ENCODE measurements at regions not wholly inside any gene's neighbourhood (a gene's known extent, or its start where the extent isn't known, plus 50 kb on each side); places are given as distances from the start of the nearest gene placed in this dataset.
A peak's percentile ranks its signal among the peaks of the same experiment; 100 is the strongest.

- peak overlapping the region; percentile 38 for H3K27ac Mint-ChIP-seq
- H3K36me3 Mint-ChIP-seq: no peaks in the 10 kb centered on the region
- no peaks in the 10 kb centered on the region for H3K4me1 Mint-ChIP-seq (ENCODE audit: unreplicated experiment)
- TF ChIP-seq, protein P1, sequence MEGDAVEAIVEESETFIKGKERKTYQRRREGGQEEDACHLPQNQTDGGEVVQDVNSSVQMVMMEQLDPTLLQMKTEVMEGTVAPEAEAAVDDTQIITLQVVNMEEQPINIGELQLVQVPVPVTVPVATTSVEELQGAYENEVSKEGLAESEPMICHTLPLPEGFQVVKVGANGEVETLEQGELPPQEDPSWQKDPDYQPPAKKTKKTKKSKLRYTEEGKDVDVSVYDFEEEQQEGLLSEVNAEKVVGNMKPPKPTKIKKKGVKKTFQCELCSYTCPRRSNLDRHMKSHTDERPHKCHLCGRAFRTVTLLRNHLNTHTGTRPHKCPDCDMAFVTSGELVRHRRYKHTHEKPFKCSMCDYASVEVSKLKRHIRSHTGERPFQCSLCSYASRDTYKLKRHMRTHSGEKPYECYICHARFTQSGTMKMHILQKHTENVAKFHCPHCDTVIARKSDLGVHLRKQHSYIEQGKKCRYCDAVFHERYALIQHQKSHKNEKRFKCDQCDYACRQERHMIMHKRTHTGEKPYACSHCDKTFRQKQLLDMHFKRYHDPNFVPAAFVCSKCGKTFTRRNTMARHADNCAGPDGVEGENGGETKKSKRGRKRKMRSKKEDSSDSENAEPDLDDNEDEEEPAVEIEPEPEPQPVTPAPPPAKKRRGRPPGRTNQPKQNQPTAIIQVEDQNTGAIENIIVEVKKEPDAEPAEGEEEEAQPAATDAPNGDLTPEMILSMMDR (conservative IDR thresholded peaks at IDR 0.05): no peak
- DNase-seq (ENCODE audit: extremely low spot score, unreplicated experiment): no peak
- no peaks in the 10 kb centered on the region for H3K9me3 Mint-ChIP-seq
- no peak overlapping the region for H3K4me3 Mint-ChIP-seq
- no peaks in the 10 kb centered on the region for H3K27me3 Mint-ChIP-seq
These were observed 852.1 kb downstream of the PLA2G4A start for GRCh38 chr1:187680823-187681222.

DNA sequence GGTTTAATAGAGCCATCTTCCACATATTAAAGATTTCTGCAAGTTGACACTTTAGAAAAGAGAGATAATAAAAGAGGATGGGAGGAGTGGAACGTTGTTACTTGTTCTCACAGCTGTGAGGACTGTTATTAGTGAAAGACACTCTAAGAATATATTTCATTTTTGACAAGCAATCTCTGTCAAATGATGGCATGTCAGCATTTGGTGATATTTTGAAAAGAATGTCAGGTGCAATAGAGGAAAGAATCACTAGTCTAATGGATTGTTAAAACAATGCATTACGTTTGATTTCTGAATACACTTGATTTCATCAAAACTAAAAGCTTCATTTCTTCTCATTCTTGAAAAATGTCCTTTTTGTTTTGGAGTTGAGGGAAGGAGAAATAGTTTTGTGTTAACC, 853.4 kb downstream of the PLA2G4A start:
- Mint-ChIP-seq H3K4me3 (no peak overlapping the region), H3K27me3 (no peaks in the 10 kb centered on the region), H3K27ac (no peak overlapping the region), H3K9me3 (no peaks in the 10 kb centered on the region), H3K4me1 (ENCODE audit: unreplicated experiment) (no peaks in the 10 kb centered on the region), H3K36me3 (no peaks in the 10 kb centered on the region)
- no peak for DNase-seq (ENCODE audit: extremely low spot score, unreplicated experiment)
- TF ChIP-seq, protein P1 (conservative IDR thresholded peaks at IDR 0.05): no peak

- no peaks in the 10 kb centered on the region for H3K36me3 Mint-ChIP-seq
- DNase-seq (ENCODE audit: extremely low spot score, unreplicated experiment): no peak
- no peak overlapping the region for H3K4me3 Mint-ChIP-seq
- H3K4me1 Mint-ChIP-seq (ENCODE audit: unreplicated experiment): no peaks in the 10 kb centered on the region
- no peaks in the 10 kb centered on the region for H3K27me3 Mint-ChIP-seq
- no peak overlapping the region for H3K27ac Mint-ChIP-seq
- TF ChIP-seq, protein P1 (conservative IDR thresholded peaks at IDR 0.05): no peak
- H3K9me3 Mint-ChIP-seq: no peaks in the 10 kb centered on the region
These were observed 856.6 kb downstream of the PLA2G4A start for GRCh38 chr1:187685333-187685732.

DNA sequence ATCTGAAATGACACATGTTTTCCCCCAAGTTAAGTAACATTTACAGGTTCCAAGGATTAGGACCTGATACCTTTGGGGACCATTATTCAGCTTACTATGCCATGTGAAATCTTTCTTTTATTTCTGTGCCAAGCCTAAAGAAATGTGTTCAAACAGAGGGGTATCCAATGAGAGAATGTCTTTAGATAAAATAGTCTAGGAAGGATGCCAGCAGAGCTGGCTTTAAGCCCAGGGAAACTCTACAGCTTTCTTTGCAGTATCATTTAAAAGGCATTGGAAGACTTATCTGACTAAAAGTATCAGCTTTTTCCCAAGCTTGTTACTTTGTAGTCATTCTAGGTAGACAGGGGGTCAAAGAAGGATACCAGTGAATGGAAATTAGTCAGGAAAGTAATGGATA, 860.4 kb downstream of the PLA2G4A start:
- no peaks in the 10 kb centered on the region for H3K4me1 Mint-ChIP-seq (ENCODE audit: unreplicated experiment)
- no peak overlapping the region for H3K4me3 Mint-ChIP-seq
- no peak for DNase-seq (ENCODE audit: extremely low spot score, unreplicated experiment)
- no peaks in the 10 kb centered on the region for H3K9me3 Mint-ChIP-seq
- TF ChIP-seq, protein P1 (conservative IDR thresholded peaks at IDR 0.05): no peak
- H3K36me3 Mint-ChIP-seq: no peaks in the 10 kb centered on the region
- no peak overlapping the region for H3K27ac Mint-ChIP-seq
- no peaks in the 10 kb centered on the region for H3K27me3 Mint-ChIP-seq

GRCh38 chr1:187691439-187691838, 862.7 kb downstream of the PLA2G4A start:
- no peak overlapping the region for H3K4me3 Mint-ChIP-seq
- no peak overlapping the region for H3K27ac Mint-ChIP-seq
- no peaks in the 10 kb centered on the region for H3K36me3 Mint-ChIP-seq
- H3K27me3 Mint-ChIP-seq: no peaks in the 10 kb centered on the region
- DNase-seq (ENCODE audit: extremely low spot score, unreplicated experiment): no peak
- no peaks in the 10 kb centered on the region for H3K9me3 Mint-ChIP-seq
- TF ChIP-seq, protein P1 (conservative IDR thresholded peaks at IDR 0.05): no peak
- H3K4me1 Mint-ChIP-seq (ENCODE audit: unreplicated experiment): no peaks in the 10 kb centered on the region

DNA sequence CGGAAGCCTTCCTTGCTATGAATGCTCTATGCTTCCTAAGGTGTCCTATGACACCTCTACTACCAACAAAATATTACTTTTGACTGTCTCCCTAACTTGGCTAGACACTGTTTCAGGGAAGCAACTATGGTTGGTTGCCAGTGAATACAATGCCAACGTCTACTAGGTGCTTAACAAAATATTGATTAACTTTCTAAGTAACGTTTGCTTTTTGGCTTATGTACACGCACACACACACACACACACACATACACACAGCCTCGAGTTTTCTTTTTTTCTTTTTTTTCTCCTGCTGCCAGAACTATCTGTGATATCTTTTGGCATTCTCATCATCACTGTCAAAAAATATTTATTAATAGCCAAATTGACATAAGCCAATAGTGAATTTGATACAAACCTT, 864.0 kb downstream of the PLA2G4A start:
- Mint-ChIP-seq H3K27me3 (no peaks in the 10 kb centered on the region), H3K4me1 (ENCODE audit: unreplicated experiment) (no peaks in the 10 kb centered on the region), H3K27ac (no peak overlapping the region), H3K36me3 (no peaks in the 10 kb centered on the region), H3K9me3 (no peaks in the 10 kb centered on the region), H3K4me3 (no peak overlapping the region)
- DNase-seq (ENCODE audit: extremely low spot score, unreplicated experiment): no peak
- TF ChIP-seq, protein P1 (conservative IDR thresholded peaks at IDR 0.05): no peak

Measured in type B pancreatic cell (in vitro differentiated cells).